Loucy (cell line): ENCODE measurements at regions not wholly inside any gene's neighbourhood (a gene's known extent, or its start where the extent isn't known, plus 50 kb on each side); places are given as distances from the start of the nearest gene placed in this dataset.

Experiments used
- H2AFZ ChIP-seq: fragments of 200-600 bp; sonication (generic); 2 replicates; pipeline ENCODE4 v1.6.0; 2016; ENCODE audit warnings: antibody characterized with exemption, mild to moderate bottlenecking, low read length, moderate library complexity
- H3F3A ChIP-seq: fragments of 200-600 bp; 2 replicates; pipeline ENCODE4 v1.6.0; 2016; ENCODE audit warnings: antibody characterized with exemption, low read depth, mild to moderate bottlenecking
- H3K27me3 ChIP-seq: fragments of 200-600 bp; sonication (generic); 2 replicates; pipeline ENCODE4 v1.6.1; 2014; ENCODE audit warnings: low read length, mild to moderate bottlenecking; ENCODE audit not compliant: insufficient read depth, poor library complexity, severe bottlenecking
- H3K36me3 ChIP-seq: fragments of 200-600 bp; sonication (generic); 2 replicates; pipeline ENCODE4 v1.6.1; 2016; ENCODE audit warnings: low read length; ENCODE audit not compliant: insufficient read depth
- H3K4me1 ChIP-seq: fragments of 200-600 bp; sonication (generic); 2 replicates; pipeline ENCODE4 v1.5.1; 2014; ENCODE audit warnings: low read length, mild to moderate bottlenecking; ENCODE audit not compliant: insufficient read depth, poor library complexity, severe bottlenecking
- H3K4me2 ChIP-seq: fragments of 200-600 bp; sonication (generic); 2 replicates; pipeline ENCODE4 v1.6.0; 2014; ENCODE audit warnings: antibody characterized with exemption, low read length, low read depth, mild to moderate bottlenecking; ENCODE audit not compliant: poor library complexity, severe bottlenecking
- H3K4me3 ChIP-seq: fragments of 200-600 bp; sonication (generic); 2 replicates; pipeline ENCODE4 v1.5.1; 2014; ENCODE audit warnings: low read length, mild to moderate bottlenecking, mixed read lengths; ENCODE audit not compliant: poor library complexity, severe bottlenecking
- H3K79me2 ChIP-seq: fragments of 200-600 bp; sonication (generic); 2 replicates; pipeline ENCODE4 v1.6.1; 2014; ENCODE audit warnings: low read length; ENCODE audit not compliant: insufficient read depth
- H3K9ac ChIP-seq: fragments of 200-600 bp; sonication (generic); 2 replicates; pipeline ENCODE4 v1.6.0; 2014; ENCODE audit warnings: mild to moderate bottlenecking, low read depth, low read length, moderate library complexity; ENCODE audit not compliant: poor library complexity, severe bottlenecking
- H3K9me2 ChIP-seq: fragments of 200-600 bp; sonication (generic); replicated peaks from 2 replicates; pipeline ENCODE4 v1.6.1; 2016; ENCODE audit warnings: low read depth, low read length, mixed read lengths
- H3K9me3 ChIP-seq: fragments of 200-600 bp; sonication (generic); 2 replicates; pipeline ENCODE4 v1.6.1; 2014; ENCODE audit warnings: mild to moderate bottlenecking, antibody characterized with exemption, low read length, low read depth; ENCODE audit not compliant: insufficient read depth
- H4K20me1 ChIP-seq: fragments of 200-600 bp; sonication (generic); 2 replicates; pipeline ENCODE4 v1.6.0; 2014; ENCODE audit warnings: antibody characterized with exemption, low read length, mild to moderate bottlenecking; ENCODE audit not compliant: insufficient read depth, poor library complexity, severe bottlenecking
- EZH2phosphoT487 ChIP-seq: fragments of 200-600 bp; IDR thresholded peaks from 2 replicates; pipeline ENCODE4 v1.6.1; 2018; ENCODE audit warnings: antibody characterized with exemption, mild to moderate bottlenecking, moderate library complexity, borderline replicate concordance
- TF ChIP-seq, protein P1 (sequence below): fragments of 200-600 bp; sonication (generic); conservative IDR thresholded peaks from 2 replicates; pipeline ENCODE4 v1.5.1; 2014; ENCODE audit warnings: mild to moderate bottlenecking, antibody characterized with exemption, low read length

DNA sequence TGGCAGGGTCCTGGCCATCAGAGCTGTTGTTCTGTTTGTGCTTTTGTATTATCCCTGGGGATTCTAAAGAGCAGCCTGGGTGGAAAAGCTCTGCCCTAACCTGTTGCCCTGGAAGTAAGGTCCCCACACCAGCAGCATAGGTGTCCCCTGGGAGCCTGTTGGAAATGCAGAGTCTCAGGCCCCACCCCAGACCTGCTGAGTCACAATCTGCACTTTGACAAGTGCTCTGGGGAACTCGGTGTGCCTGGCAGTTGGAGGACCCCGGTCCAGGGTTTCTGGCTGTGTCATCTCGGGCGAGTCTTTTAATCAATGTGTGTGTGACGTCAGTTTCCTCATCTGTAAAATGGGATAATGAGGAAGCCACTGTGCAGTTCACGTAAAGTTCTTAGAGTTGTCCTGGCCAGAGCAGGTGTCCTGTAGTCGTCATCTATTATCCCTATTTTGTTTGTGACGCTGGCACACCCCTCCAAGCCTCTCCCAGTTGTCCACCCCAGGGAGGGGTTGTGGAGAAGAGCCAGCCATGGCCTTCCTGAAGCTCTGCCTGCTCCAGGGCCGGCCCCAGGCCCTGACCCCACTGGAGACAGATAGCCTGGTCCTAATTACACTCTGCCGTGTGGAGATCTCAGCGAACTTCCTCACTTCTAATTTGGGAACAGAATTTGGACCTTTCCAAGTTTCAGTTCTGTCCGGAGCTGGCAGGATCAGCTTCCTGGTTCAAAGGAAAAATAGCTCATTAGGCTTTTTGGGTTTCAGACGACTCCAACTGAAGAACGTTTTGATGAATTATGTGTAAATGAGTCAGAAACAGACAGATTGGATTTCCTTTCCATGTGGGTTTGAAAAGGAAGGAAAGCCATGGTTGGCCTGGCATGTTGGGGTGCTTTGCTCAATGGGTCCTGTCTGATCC is 295.7 kb upstream of the FOXF1 start:
- Histone ChIP-seq H3K4me2 (no peak overlapping the region), H3K9me3 (peaks cover 10% of the 10 kb centered on the region; the same call in 1 of the 2 replicates), H3K4me1 (no peaks in the 10 kb centered on the region), H3K9me2 (no peaks in the 10 kb centered on the region), H4K20me1 (no peaks in the 10 kb centered on the region), H2AFZ (no peak overlapping the region), H3K79me2 (no peaks in the 10 kb centered on the region), H3F3A (no peaks in the 10 kb centered on the region), H3K4me3 (no peak overlapping the region), H3K27me3 (no peaks in the 10 kb centered on the region), H3K36me3 (no peaks in the 10 kb centered on the region), H3K9ac (no peak overlapping the region)
- TF ChIP-seq, protein P1, sequence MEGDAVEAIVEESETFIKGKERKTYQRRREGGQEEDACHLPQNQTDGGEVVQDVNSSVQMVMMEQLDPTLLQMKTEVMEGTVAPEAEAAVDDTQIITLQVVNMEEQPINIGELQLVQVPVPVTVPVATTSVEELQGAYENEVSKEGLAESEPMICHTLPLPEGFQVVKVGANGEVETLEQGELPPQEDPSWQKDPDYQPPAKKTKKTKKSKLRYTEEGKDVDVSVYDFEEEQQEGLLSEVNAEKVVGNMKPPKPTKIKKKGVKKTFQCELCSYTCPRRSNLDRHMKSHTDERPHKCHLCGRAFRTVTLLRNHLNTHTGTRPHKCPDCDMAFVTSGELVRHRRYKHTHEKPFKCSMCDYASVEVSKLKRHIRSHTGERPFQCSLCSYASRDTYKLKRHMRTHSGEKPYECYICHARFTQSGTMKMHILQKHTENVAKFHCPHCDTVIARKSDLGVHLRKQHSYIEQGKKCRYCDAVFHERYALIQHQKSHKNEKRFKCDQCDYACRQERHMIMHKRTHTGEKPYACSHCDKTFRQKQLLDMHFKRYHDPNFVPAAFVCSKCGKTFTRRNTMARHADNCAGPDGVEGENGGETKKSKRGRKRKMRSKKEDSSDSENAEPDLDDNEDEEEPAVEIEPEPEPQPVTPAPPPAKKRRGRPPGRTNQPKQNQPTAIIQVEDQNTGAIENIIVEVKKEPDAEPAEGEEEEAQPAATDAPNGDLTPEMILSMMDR, result no peak
- no peak for TF ChIP-seq EZH2phosphoT487

DNA sequence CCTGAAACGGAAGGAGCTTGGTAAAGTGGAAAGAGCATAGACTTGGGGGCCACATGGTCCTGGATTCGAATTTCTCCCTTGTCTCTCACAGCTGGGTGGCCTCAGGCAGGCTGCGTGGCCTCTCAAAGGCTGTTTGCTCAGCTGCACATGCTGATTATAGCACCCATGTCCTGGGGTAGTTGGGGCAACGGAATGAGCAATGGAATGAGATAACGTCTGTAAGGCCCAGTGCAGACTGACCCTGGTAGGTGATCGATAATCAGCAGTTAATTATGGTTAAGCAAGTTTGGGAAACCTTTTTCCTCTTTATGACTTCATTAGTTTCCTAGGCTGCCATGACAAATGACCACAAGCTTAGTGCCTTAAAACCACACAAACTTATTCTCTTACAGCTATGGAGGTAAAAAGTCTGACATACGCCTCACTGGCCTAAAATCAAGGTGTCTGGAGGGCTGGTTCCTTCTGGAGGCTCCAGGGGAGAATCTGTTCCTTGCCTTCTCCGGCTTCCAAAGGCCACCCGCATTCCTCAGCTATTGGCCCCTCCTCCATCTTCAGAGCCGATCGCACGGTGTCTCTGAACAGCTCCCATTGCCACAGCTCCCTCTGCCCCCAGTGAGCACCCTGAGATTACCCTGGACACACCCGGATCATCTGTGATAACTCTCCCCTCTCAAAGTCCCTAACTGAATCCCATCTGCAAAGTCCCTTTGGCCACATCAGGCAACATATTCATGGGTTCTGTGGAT is 294.9 kb upstream of the FOXF1 start:
- Histone ChIP-seq H4K20me1 (no peaks in the 10 kb centered on the region), H3F3A (no peaks in the 10 kb centered on the region), H3K4me2 (no peak overlapping the region), H3K4me3 (no peak overlapping the region), H3K9me3 (peaks cover 10% of the 10 kb centered on the region; the same call in 1 of the 2 replicates), H3K27me3 (no peaks in the 10 kb centered on the region), H3K4me1 (no peaks in the 10 kb centered on the region), H3K9ac (no peak overlapping the region), H2AFZ (no peak overlapping the region), H3K9me2 (no peaks in the 10 kb centered on the region), H3K36me3 (no peaks in the 10 kb centered on the region), H3K79me2 (no peaks in the 10 kb centered on the region)
- TF ChIP-seq, protein P1, result no peak
- TF ChIP-seq EZH2phosphoT487, result no peak

DNA sequence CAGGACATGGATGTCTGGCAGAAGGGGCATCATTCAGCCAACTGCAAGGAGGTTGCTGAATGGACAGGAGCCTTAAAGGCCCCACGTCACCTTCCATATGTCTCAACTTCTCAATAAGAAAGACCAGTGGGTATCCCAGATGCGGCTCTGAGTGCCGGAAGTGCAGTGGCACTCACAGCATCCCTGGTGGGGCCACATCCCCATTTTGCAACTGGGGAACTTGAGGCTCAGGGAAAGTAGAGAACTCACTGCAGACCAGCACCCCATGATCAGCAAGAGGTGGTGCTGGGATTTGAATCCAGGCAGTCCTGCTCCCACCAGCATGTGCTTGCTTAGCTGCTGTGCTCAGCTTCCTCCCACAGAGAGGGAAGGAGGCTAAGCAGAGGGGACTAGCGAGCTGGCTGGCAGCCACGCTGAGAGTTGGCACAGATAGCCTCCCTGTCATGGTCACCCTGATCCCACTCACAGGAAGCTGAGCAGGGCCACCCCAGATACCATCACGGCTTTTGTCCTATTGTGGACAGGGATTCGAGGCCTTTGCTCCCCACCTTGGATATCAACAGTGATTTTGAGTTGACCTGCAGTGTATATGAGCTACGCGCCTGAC is 294.2 kb upstream of the FOXF1 start:
- Histone ChIP-seq H3F3A (no peaks in the 10 kb centered on the region), H4K20me1 (no peaks in the 10 kb centered on the region), H3K4me1 (no peaks in the 10 kb centered on the region), H2AFZ (no peak overlapping the region), H3K36me3 (no peaks in the 10 kb centered on the region), H3K4me2 (no peak overlapping the region), H3K27me3 (no peaks in the 10 kb centered on the region), H3K4me3 (no peak overlapping the region), H3K9ac (no peak overlapping the region), H3K79me2 (no peaks in the 10 kb centered on the region), H3K9me3 (peaks cover 10% of the 10 kb centered on the region; the same call in 1 of the 2 replicates), H3K9me2 (no peaks in the 10 kb centered on the region)
- TF ChIP-seq, protein P1, result no peak
- no peak for TF ChIP-seq EZH2phosphoT487
